ENCODE measurements at regions not wholly inside any gene's neighbourhood (a gene's known extent, or its start where the extent isn't known, plus 50 kb on each side); places are given as distances from the start of the nearest gene placed in this dataset.

DNA sequence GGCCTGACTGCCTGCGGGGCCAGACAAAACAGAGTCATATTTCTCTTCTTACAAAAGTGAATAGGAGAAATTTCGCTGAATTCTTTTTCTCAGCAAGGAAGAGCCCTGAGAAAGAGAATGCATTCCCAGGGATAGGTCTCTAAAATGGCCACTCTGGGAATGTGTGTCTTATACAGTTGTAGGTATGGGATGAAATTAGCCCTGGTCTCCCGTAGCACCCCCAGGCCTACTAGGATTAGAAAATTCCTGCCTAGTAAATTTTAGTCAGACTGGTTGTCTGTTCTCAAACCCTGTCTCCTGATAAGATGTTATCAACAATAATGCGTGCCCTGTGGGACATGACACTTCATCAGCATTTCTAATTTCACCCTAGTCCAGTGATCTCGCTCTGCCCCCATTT, 920.1 kb downstream of the LTN1 start:
- no peak for TF ChIP-seq CHD4 (IDR thresholded peaks at IDR 0.05; ENCODE audit: insufficient read depth, insufficient replicate concordance, low read depth, low read length, poor library complexity, severe bottlenecking)
- no peak for TF ChIP-seq JUNB (CRISPR knock-in tag; conservative IDR thresholded peaks at IDR 0.05)
- TF ChIP-seq, protein P1, sequence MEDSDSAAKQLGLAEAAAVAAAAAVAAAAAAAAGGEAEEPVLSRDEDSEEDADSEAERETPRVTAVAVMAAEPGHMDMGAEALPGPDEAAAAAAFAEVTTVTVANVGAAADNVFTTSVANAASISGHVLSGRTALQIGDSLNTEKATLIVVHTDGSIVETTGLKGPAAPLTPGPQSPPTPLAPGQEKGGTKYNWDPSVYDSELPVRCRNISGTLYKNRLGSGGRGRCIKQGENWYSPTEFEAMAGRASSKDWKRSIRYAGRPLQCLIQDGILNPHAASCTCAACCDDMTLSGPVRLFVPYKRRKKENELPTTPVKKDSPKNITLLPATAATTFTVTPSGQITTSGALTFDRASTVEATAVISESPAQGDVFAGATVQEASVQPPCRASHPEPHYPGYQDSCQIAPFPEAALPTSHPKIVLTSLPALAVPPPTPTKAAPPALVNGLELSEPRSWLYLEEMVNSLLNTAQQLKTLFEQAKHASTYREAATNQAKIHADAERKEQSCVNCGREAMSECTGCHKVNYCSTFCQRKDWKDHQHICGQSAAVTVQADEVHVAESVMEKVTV (CRISPR knock-in tag; IDR thresholded peaks at IDR 0.05), result no peak
